ENCODE measurements at regions not wholly inside any gene's neighbourhood (a gene's known extent, or its start where the extent isn't known, plus 50 kb on each side); places are given as distances from the start of the nearest gene placed in this dataset.

DNA sequence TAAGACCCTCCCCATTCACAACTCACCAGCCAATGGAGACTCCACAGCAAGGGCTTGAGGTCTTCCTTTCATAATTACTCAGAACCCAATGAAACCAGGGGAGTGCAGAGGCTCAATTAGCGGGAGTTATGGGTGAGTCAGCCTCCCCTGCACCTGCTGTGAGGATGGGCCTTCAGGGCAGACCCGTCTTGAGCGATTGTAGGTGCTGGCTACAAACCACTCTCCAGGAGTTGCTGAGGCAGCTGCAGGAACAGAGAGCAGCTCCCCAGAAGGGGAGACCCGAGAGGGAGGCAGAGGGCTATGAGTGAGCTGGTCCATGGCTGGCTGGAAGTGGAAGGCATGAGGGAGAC lies 58.5 kb upstream of the SORCS3 start:
- TF ChIP-seq, protein P1, sequence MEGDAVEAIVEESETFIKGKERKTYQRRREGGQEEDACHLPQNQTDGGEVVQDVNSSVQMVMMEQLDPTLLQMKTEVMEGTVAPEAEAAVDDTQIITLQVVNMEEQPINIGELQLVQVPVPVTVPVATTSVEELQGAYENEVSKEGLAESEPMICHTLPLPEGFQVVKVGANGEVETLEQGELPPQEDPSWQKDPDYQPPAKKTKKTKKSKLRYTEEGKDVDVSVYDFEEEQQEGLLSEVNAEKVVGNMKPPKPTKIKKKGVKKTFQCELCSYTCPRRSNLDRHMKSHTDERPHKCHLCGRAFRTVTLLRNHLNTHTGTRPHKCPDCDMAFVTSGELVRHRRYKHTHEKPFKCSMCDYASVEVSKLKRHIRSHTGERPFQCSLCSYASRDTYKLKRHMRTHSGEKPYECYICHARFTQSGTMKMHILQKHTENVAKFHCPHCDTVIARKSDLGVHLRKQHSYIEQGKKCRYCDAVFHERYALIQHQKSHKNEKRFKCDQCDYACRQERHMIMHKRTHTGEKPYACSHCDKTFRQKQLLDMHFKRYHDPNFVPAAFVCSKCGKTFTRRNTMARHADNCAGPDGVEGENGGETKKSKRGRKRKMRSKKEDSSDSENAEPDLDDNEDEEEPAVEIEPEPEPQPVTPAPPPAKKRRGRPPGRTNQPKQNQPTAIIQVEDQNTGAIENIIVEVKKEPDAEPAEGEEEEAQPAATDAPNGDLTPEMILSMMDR (IDR thresholded peaks at IDR 0.05; ENCODE audit: borderline replicate concordance, extremely low read depth, low read length, poor library complexity, severe bottlenecking): no peak
- TF ChIP-seq EZH2 (IDR thresholded peaks at IDR 0.05; ENCODE audit: borderline replicate concordance, low read depth, low read length, severe bottlenecking): no peak
- Histone ChIP-seq H3K36me3 (ENCODE audit: insufficient read depth, low read length) (no peaks in the 10 kb centered on the region), H3K9me3 (ENCODE audit: insufficient read depth, low read length, severe bottlenecking) (no peaks in the 10 kb centered on the region), H4K20me1 (ENCODE audit: insufficient read depth, low read length) (peaks cover 2% of the 10 kb centered on the region; the same call in 1 of the 2 replicates), H3K27me3 (ENCODE audit: insufficient read depth, low read length, poor library complexity) (peaks cover 6% of the 10 kb centered on the region), H3K4me3 (ENCODE audit: low read depth in 1 of 2, low read length in 2 of 2) (no peak overlapping the region), H3K9ac (ENCODE audit: low read depth, low read length) (no peak overlapping the region), H3K4me1 (ENCODE audit: insufficient read depth, low read length) (no peaks in the 10 kb centered on the region), H3K27ac (ENCODE audit: low read length) (no peak overlapping the region), H3K79me2 (ENCODE audit: insufficient read depth, low read length) (no peaks in the 10 kb centered on the region), H2AFZ (ENCODE audit: low read depth, low read length) (no peak overlapping the region), H3K4me2 (ENCODE audit: insufficient read depth, low read length) (no peak overlapping the region)
- ATAC-seq (ENCODE audit: insufficient read depth, low read depth): no peak
- no peak for DNase-seq

- ATAC-seq (ENCODE audit: insufficient read depth, low read depth) (no peak), DNase-seq (no peak)
- Histone ChIP-seq H3K9ac (ENCODE audit: low read depth, low read length) (no peak overlapping the region), H3K79me2 (ENCODE audit: insufficient read depth, low read length) (no peaks in the 10 kb centered on the region), H3K4me2 (ENCODE audit: insufficient read depth, low read length) (no peak overlapping the region), H3K27ac (ENCODE audit: low read length) (no peak overlapping the region), H3K4me3 (ENCODE audit: low read depth in 1 of 2, low read length in 2 of 2) (no peak overlapping the region), H3K9me3 (ENCODE audit: insufficient read depth, low read length, severe bottlenecking) (no peaks in the 10 kb centered on the region), H3K36me3 (ENCODE audit: insufficient read depth, low read length) (no peaks in the 10 kb centered on the region), H3K27me3 (ENCODE audit: insufficient read depth, low read length, poor library complexity) (peaks cover 6% of the 10 kb centered on the region), H4K20me1 (ENCODE audit: insufficient read depth, low read length) (peaks cover 2% of the 10 kb centered on the region; the same call in 1 of the 2 replicates), H2AFZ (ENCODE audit: low read depth, low read length) (no peak overlapping the region), H3K4me1 (ENCODE audit: insufficient read depth, low read length) (no peaks in the 10 kb centered on the region)
- TF ChIP-seq, protein P1 (IDR thresholded peaks at IDR 0.05; ENCODE audit: borderline replicate concordance, extremely low read depth, low read length, poor library complexity, severe bottlenecking): no peak
- TF ChIP-seq EZH2 (IDR thresholded peaks at IDR 0.05; ENCODE audit: borderline replicate concordance, low read depth, low read length, severe bottlenecking): no peak
These were observed 58.1 kb upstream of the SORCS3 start for GRCh38 chr10:104582966-104583365.

- no peak overlapping the region for H2AFZ ChIP-seq (ENCODE audit: low read depth, low read length)
- peaks cover 6% of the 10 kb centered on the region for H3K27me3 ChIP-seq (ENCODE audit: insufficient read depth, low read length, poor library complexity)
- H3K9ac ChIP-seq (ENCODE audit: low read depth, low read length): no peak overlapping the region
- no peaks in the 10 kb centered on the region for H3K79me2 ChIP-seq (ENCODE audit: insufficient read depth, low read length)
- TF ChIP-seq, protein P1 (IDR thresholded peaks at IDR 0.05; ENCODE audit: borderline replicate concordance, extremely low read depth, low read length, poor library complexity, severe bottlenecking): no peak
- TF ChIP-seq EZH2 (IDR thresholded peaks at IDR 0.05; ENCODE audit: borderline replicate concordance, low read depth, low read length, severe bottlenecking): no peak
- ATAC-seq (ENCODE audit: insufficient read depth, low read depth): no peak
- no peaks in the 10 kb centered on the region for H3K4me1 ChIP-seq (ENCODE audit: insufficient read depth, low read length)
- H3K4me3 ChIP-seq (ENCODE audit: low read depth in 1 of 2, low read length in 2 of 2): no peak overlapping the region
- peaks cover 2% of the 10 kb centered on the region; the same call in 1 of the 2 replicates for H4K20me1 ChIP-seq (ENCODE audit: insufficient read depth, low read length)
- DNase-seq: no peak
- no peaks in the 10 kb centered on the region for H3K9me3 ChIP-seq (ENCODE audit: insufficient read depth, low read length, severe bottlenecking)
- no peaks in the 10 kb centered on the region for H3K36me3 ChIP-seq (ENCODE audit: insufficient read depth, low read length)
- H3K27ac ChIP-seq (ENCODE audit: low read length): no peak overlapping the region
- H3K4me2 ChIP-seq (ENCODE audit: insufficient read depth, low read length): no peak overlapping the region
These were observed 56.5 kb upstream of the SORCS3 start for GRCh38 chr10:104584541-104584940.

GRCh38 chr10:104587751-104588150 lies 53.3 kb upstream of the SORCS3 start:
- Histone ChIP-seq H3K4me2 (ENCODE audit: insufficient read depth, low read length) (no peak overlapping the region), H3K27ac (ENCODE audit: low read length) (no peak overlapping the region), H3K4me1 (ENCODE audit: insufficient read depth, low read length) (no peaks in the 10 kb centered on the region), H2AFZ (ENCODE audit: low read depth, low read length) (no peak overlapping the region), H4K20me1 (ENCODE audit: insufficient read depth, low read length) (no peaks in the 10 kb centered on the region), H3K36me3 (ENCODE audit: insufficient read depth, low read length) (no peaks in the 10 kb centered on the region), H3K79me2 (ENCODE audit: insufficient read depth, low read length) (no peaks in the 10 kb centered on the region), H3K4me3 (ENCODE audit: low read depth in 1 of 2, low read length in 2 of 2) (no peak overlapping the region), H3K27me3 (ENCODE audit: insufficient read depth, low read length, poor library complexity) (peaks cover 7% of the 10 kb centered on the region), H3K9me3 (ENCODE audit: insufficient read depth, low read length, severe bottlenecking) (no peaks in the 10 kb centered on the region), H3K9ac (ENCODE audit: low read depth, low read length) (no peak overlapping the region)
- DNase-seq: no peak
- TF ChIP-seq, protein P1 (IDR thresholded peaks at IDR 0.05; ENCODE audit: borderline replicate concordance, extremely low read depth, low read length, poor library complexity, severe bottlenecking): no peak
- TF ChIP-seq EZH2 (IDR thresholded peaks at IDR 0.05; ENCODE audit: borderline replicate concordance, low read depth, low read length, severe bottlenecking): no peak
- no peak for ATAC-seq (ENCODE audit: insufficient read depth, low read depth)
